ENCODE measurements at regions not wholly inside any gene's neighbourhood (a gene's known extent, or its start where the extent isn't known, plus 50 kb on each side); places are given as distances from the start of the nearest gene placed in this dataset.

DNA sequence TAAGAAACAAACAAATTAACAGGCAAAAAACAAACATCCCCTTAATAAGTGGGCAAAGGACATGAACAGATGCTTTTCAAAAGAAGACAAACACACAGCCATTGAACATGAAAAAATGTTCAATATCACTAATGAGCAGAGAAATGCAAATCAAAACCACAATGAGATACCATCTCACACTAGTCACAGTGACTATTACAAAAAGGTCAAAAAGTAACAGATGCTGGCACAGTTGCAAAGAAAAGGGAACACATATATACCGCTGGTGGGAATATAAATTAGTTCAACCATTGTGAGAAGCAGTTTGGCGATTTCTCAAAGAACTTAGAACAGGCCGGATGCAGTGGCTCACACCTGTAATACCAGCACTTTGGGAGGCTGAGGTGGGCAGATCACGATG lies 146.1 kb upstream of the NEIL3 start:
- H3K9me3 ChIP-seq: no peaks in the 10 kb centered on the region
- intact Hi-C loops (cut with DNase I, micrococcal nuclease): no loop called here
- TF ChIP-seq, protein P1, sequence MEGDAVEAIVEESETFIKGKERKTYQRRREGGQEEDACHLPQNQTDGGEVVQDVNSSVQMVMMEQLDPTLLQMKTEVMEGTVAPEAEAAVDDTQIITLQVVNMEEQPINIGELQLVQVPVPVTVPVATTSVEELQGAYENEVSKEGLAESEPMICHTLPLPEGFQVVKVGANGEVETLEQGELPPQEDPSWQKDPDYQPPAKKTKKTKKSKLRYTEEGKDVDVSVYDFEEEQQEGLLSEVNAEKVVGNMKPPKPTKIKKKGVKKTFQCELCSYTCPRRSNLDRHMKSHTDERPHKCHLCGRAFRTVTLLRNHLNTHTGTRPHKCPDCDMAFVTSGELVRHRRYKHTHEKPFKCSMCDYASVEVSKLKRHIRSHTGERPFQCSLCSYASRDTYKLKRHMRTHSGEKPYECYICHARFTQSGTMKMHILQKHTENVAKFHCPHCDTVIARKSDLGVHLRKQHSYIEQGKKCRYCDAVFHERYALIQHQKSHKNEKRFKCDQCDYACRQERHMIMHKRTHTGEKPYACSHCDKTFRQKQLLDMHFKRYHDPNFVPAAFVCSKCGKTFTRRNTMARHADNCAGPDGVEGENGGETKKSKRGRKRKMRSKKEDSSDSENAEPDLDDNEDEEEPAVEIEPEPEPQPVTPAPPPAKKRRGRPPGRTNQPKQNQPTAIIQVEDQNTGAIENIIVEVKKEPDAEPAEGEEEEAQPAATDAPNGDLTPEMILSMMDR (IDR thresholded peaks at IDR 0.05): no peak
- DNase-seq: no peak
- no peak overlapping the region for H3K4me3 ChIP-seq
- ATAC-seq: no peak
- H3K4me1 ChIP-seq (ENCODE audit: low read depth): no peaks in the 10 kb centered on the region
- no peaks in the 10 kb centered on the region for H3K36me3 ChIP-seq (ENCODE audit: low read depth)

GRCh38 chr4:177171588-177171987 lies 138.1 kb upstream of the NEIL3 start:
- H3K4me3 ChIP-seq: no peak overlapping the region
- H3K9me3 ChIP-seq: no peaks in the 10 kb centered on the region
- DNase-seq: no peak
- H3K4me1 ChIP-seq (ENCODE audit: low read depth): no peaks in the 10 kb centered on the region
- TF ChIP-seq, protein P1 (IDR thresholded peaks at IDR 0.05): no peak
- no peak for ATAC-seq
- intact Hi-C loops (cut with DNase I, micrococcal nuclease): no loop called here
- H3K36me3 ChIP-seq (ENCODE audit: low read depth): no peaks in the 10 kb centered on the region

- no peak overlapping the region for H3K4me3 ChIP-seq
- no peaks in the 10 kb centered on the region for H3K36me3 ChIP-seq (ENCODE audit: low read depth)
- no peak for DNase-seq
- H3K4me1 ChIP-seq (ENCODE audit: low read depth): no peaks in the 10 kb centered on the region
- no peak for ATAC-seq
- TF ChIP-seq, protein P1 (IDR thresholded peaks at IDR 0.05): no peak
- no peaks in the 10 kb centered on the region for H3K9me3 ChIP-seq
- intact Hi-C loops (cut with DNase I, micrococcal nuclease): no loop called here
Measured at GRCh38 chr4:177175473-177175872, 134.2 kb upstream of the NEIL3 start.

DNA sequence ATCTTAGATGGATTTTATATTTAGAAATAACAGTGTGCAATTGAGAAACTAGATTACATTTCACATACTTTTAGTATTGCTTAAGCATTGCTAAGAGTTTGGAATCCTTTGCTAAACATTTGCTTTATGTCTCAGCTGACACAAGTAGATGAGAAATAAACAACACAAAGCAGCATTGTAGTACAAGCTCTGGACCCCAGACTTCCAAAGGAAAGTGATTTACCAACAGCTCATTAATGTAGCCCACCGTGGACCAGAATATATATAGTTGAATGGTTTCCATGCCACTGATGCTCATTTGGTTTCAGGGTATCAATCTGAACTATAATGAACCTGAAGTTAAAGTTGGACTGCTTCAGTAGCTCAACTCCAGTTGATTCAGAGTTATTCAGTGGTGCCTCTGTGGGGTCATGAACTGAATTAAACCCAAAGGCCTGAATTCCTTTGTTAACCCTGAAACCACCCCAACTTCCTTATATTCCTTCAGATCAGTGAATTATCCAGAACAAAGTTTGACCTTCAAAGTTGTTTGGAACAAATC lies 132.1 kb upstream of the NEIL3 start:
- DNase-seq: no peak
- no peaks in the 10 kb centered on the region for H3K36me3 ChIP-seq (ENCODE audit: low read depth)
- no peak overlapping the region for H3K4me3 ChIP-seq
- no peak for ATAC-seq
- intact Hi-C loops (cut with DNase I, micrococcal nuclease): no loop called here
- H3K9me3 ChIP-seq: no peaks in the 10 kb centered on the region
- H3K4me1 ChIP-seq (ENCODE audit: low read depth): no peaks in the 10 kb centered on the region
- TF ChIP-seq, protein P1 (IDR thresholded peaks at IDR 0.05): no peak

GRCh38 chr4:177178246-177178645 lies 131.4 kb upstream of the NEIL3 start:
- no peaks in the 10 kb centered on the region for H3K36me3 ChIP-seq (ENCODE audit: low read depth)
- H3K9me3 ChIP-seq: no peaks in the 10 kb centered on the region
- ATAC-seq: no peak
- intact Hi-C loops (cut with DNase I, micrococcal nuclease): no loop called here
- no peak for DNase-seq
- TF ChIP-seq, protein P1 (IDR thresholded peaks at IDR 0.05): no peak
- no peaks in the 10 kb centered on the region for H3K4me1 ChIP-seq (ENCODE audit: low read depth)
- H3K4me3 ChIP-seq: no peak overlapping the region

DNA sequence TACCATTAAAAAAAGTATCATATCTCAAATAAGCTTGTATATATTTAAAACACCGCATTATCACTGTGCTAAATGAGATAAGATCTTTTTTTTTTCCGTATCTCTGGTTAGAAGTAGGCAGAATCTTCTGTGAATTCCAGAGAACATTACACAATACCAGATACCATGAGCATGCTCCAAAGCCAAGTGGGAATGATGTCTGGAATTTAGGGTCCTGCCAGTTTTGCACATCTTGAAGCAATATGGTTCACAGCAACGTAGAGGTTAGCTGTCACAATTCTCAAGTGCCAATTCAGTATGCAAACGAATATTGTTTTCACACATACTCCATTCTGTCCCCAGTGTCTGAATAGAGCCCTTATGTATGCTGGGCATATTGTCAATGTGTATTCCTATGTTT lies 127.5 kb upstream of the NEIL3 start:
- no peak for DNase-seq

More for the DNA sequence above, 127.5 kb upstream of the NEIL3 start:
- intact Hi-C loops (cut with DNase I, micrococcal nuclease): no loop called here
- no peaks in the 10 kb centered on the region for H3K36me3 ChIP-seq (ENCODE audit: low read depth)
- H3K4me1 ChIP-seq (ENCODE audit: low read depth): no peaks in the 10 kb centered on the region
- no peak overlapping the region for H3K4me3 ChIP-seq
- ATAC-seq: no peak
- TF ChIP-seq, protein P1 (IDR thresholded peaks at IDR 0.05): no peak
- H3K9me3 ChIP-seq: no peaks in the 10 kb centered on the region

All from mucosa of descending colon (tissue), 3 donors.